HL-60 (cell line): ENCODE measurements at regions not wholly inside any gene's neighbourhood (a gene's known extent, or its start where the extent isn't known, plus 50 kb on each side); places are given as distances from the start of the nearest gene placed in this dataset.

ENCODE experiments used
- DNase-seq, 2 experiments: peaks; one replicate each; pipeline ENCODE4 v3.0.0-alpha.2; 2010 to 2020; ENCODE audit warnings: low read depth in 1 of 2, low spot score in 1 of 2
- H3K27ac ChIP-seq: fragments of 250-450 bp; sonication (Bioruptor Pico); replicated peaks from 2 replicates; pipeline ENCODE4 v1.5.1; 2020; ENCODE audit warnings: mild to moderate bottlenecking, moderate library complexity
- H3K27me3 ChIP-seq: fragments of 250-450 bp; sonication (Bioruptor Pico); 2 replicates; pipeline ENCODE4 v1.5.1; 2021; ENCODE audit warnings: mild to moderate bottlenecking, moderate library complexity; ENCODE audit not compliant: insufficient read depth, poor library complexity, severe bottlenecking
- H3K4me3 ChIP-seq: replicated peaks from 2 replicates; pipeline ENCODE4 v1.5.1; 2011; ENCODE audit warnings: mild to moderate bottlenecking, control low read depth, low read length; ENCODE audit not compliant: insufficient read depth
- CTCF ChIP-seq: IDR thresholded peaks from one replicate; pipeline ENCODE4 v1.5.1; 2011; ENCODE audit warnings: low read length, control low read depth, inconsistent platforms; ENCODE audit not compliant: insufficient read depth
- GABPA ChIP-seq: IDR thresholded peaks from 2 replicates; pipeline ENCODE4 v1.6.1; 2012; ENCODE audit warnings: low read depth
- POLR2AphosphoS5 ChIP-seq: IDR thresholded peaks from 2 replicates; pipeline ENCODE4 v1.6.1; 2012; ENCODE audit warnings: low read depth
- REST ChIP-seq: IDR thresholded peaks from 2 replicates; pipeline ENCODE4 v1.6.1; 2012; ENCODE audit warnings: low read depth; ENCODE audit not compliant: insufficient replicate concordance
- SPI1 ChIP-seq: IDR thresholded peaks from 2 replicates; pipeline ENCODE4 v1.6.1; 2012; ENCODE audit warnings: low read depth, mild to moderate bottlenecking, borderline replicate concordance

- no peak overlapping the region for H3K27ac ChIP-seq
Measured at GRCh38 chr18:53792762-53793161, 431.7 kb downstream of the MBD2 start.

GRCh38 chr18:53790786-53791185, 433.7 kb downstream of the MBD2 start:
- H3K27ac ChIP-seq, result no peak overlapping the region
- TF ChIP-seq CTCF, result no peak
- TF ChIP-seq REST, result no peak
- no peak for TF ChIP-seq GABPA
- no peak for TF ChIP-seq POLR2AphosphoS5
- TF ChIP-seq SPI1, result no peak

More at GRCh38 chr18:53792762-53793161, 431.7 kb downstream of the MBD2 start:
- Histone ChIP-seq H3K4me3 (no peak overlapping the region), H3K27me3 (no peaks in the 10 kb centered on the region)
- TF ChIP-seq GABPA (no peak), SPI1 (no peak), POLR2AphosphoS5 (no peak), CTCF (no peak), REST (no peak)
- no peak for DNase-seq

GRCh38 chr18:53789376-53790247, 434.9 kb downstream of the MBD2 start:
- no peaks in the 10 kb centered on the region for H3K27me3 ChIP-seq
- DNase-seq, result no peak
- H3K27ac ChIP-seq, result no peak overlapping the region
- no peak overlapping the region for H3K4me3 ChIP-seq
- TF ChIP-seq REST, result no peak
- no peak for TF ChIP-seq POLR2AphosphoS5
- no peak for TF ChIP-seq SPI1
- TF ChIP-seq CTCF, result no peak
- TF ChIP-seq GABPA, result no peak

More at GRCh38 chr18:53790786-53791185, 433.7 kb downstream of the MBD2 start:
- no peaks in the 10 kb centered on the region for H3K27me3 ChIP-seq
- no peak overlapping the region for H3K4me3 ChIP-seq
- DNase-seq, result no peak
